HG02973 (cell line): ENCODE measurements at regions not wholly inside any gene's neighbourhood (a gene's known extent, or its start where the extent isn't known, plus 50 kb on each side); places are given as distances from the start of the nearest gene placed in this dataset.
"Not testable (repeated sequence)": the region's sequence is repeated elsewhere in the genome, so short reads cannot be mapped to it uniquely, and the experiment has no call there.

ENCODE experiments used
- ATAC-seq: cut with Tn5 transposase; IDR thresholded peaks from one replicate; pipeline ENCODE4 v1.9.1; 2021; ENCODE audit warnings: moderate library complexity; ENCODE audit not compliant: unreplicated experiment

GRCh38 chr6:19368511-19368910 lies 468.7 kb upstream of the ID4 start:
- no peak for ATAC-seq

- no peak for ATAC-seq
Measured at GRCh38 chr6:19369785-19370184, 467.4 kb upstream of the ID4 start.

- ATAC-seq = no peak
Measured at GRCh38 chr6:19370831-19371230, 466.3 kb upstream of the ID4 start.

- no peak for ATAC-seq
Measured at GRCh38 chr6:19375613-19376012, 461.6 kb upstream of the ID4 start.

GRCh38 chr6:19377722-19378121 lies 459.4 kb upstream of the ID4 start:
- no peak for ATAC-seq

GRCh38 chr6:19380293-19380692 lies 456.9 kb upstream of the ID4 start:
- ATAC-seq = no peak

GRCh38 chr6:19382676-19383075 lies 454.5 kb upstream of the ID4 start:
- ATAC-seq = no peak

- ATAC-seq = no peak
Measured at GRCh38 chr6:19391926-19392325, 445.2 kb upstream of the ID4 start.

- no peak for ATAC-seq
Measured at GRCh38 chr6:19394051-19394450, 443.1 kb upstream of the ID4 start.

- ATAC-seq = no peak
Measured at GRCh38 chr6:19394687-19395086, 442.5 kb upstream of the ID4 start.

- ATAC-seq = no peak
Measured at GRCh38 chr6:19395316-19395715, 441.9 kb upstream of the ID4 start.

GRCh38 chr6:19399406-19399805 lies 437.8 kb upstream of the ID4 start:
- no peak for ATAC-seq

GRCh38 chr6:19404884-19405283 lies 432.3 kb upstream of the ID4 start:
- ATAC-seq = not testable (repeated sequence)

GRCh38 chr6:19408331-19408730 lies 428.8 kb upstream of the ID4 start:
- ATAC-seq = no peak

- ATAC-seq = no peak
Measured at GRCh38 chr6:19410481-19410880, 426.7 kb upstream of the ID4 start.

- ATAC-seq = no peak
Measured at GRCh38 chr6:19413323-19413722, 423.8 kb upstream of the ID4 start.

- no peak for ATAC-seq
Measured at GRCh38 chr6:19415605-19416326, 421.4 kb upstream of the ID4 start.

GRCh38 chr6:19416811-19417210 lies 420.4 kb upstream of the ID4 start:
- no peak for ATAC-seq

- ATAC-seq = no peak
Measured at GRCh38 chr6:19417713-19418112, 419.5 kb upstream of the ID4 start.

GRCh38 chr6:19424853-19425252 lies 412.3 kb upstream of the ID4 start:
- no peak for ATAC-seq

- no peak for ATAC-seq
Measured at GRCh38 chr6:19427548-19427947, 409.6 kb upstream of the ID4 start.

- no peak for ATAC-seq
Measured at GRCh38 chr6:19432966-19433498, 404.1 kb upstream of the ID4 start.

GRCh38 chr6:19434065-19434464 lies 403.1 kb upstream of the ID4 start:
- ATAC-seq = no peak
